ENCODE measurements at regions not wholly inside any gene's neighbourhood (a gene's known extent, or its start where the extent isn't known, plus 50 kb on each side); places are given as distances from the start of the nearest gene placed in this dataset.

GRCh38 chr1:95733671-95734070, 499.7 kb downstream of the RWDD3 start:
- no peaks in the 10 kb centered on the region for H3K9me3 ChIP-seq (ENCODE audit: severe bottlenecking)
- no peak for TF ChIP-seq CTCF (IDR thresholded peaks at IDR 0.05; ENCODE audit: poor library complexity, severe bottlenecking)
- peaks cover 17% of the 10 kb centered on the region for H3K4me1 ChIP-seq (ENCODE audit: insufficient read depth, poor library complexity, severe bottlenecking)
- DNase-seq (ENCODE audit: low spot score) (no peak), ATAC-seq (ENCODE audit: low read depth) (no peak)
- H3K27me3 ChIP-seq (ENCODE audit: insufficient read depth, poor library complexity, severe bottlenecking): no peaks in the 10 kb centered on the region
- no peak overlapping the region for H3K27ac ChIP-seq (ENCODE audit: poor library complexity, severe bottlenecking)
- no peaks in the 10 kb centered on the region for H3K36me3 ChIP-seq (ENCODE audit: low read depth)
- H3K4me3 ChIP-seq (ENCODE audit: severe bottlenecking): no peak overlapping the region

GRCh38 chr1:95734560-95734959, 500.6 kb downstream of the RWDD3 start:
- Histone ChIP-seq H3K4me1 (ENCODE audit: insufficient read depth, poor library complexity, severe bottlenecking) (peaks cover 17% of the 10 kb centered on the region), H3K27ac (ENCODE audit: poor library complexity, severe bottlenecking) (no peak overlapping the region), H3K27me3 (ENCODE audit: insufficient read depth, poor library complexity, severe bottlenecking) (no peaks in the 10 kb centered on the region), H3K9me3 (ENCODE audit: severe bottlenecking) (no peaks in the 10 kb centered on the region), H3K4me3 (ENCODE audit: severe bottlenecking) (no peak overlapping the region), H3K36me3 (ENCODE audit: low read depth) (no peaks in the 10 kb centered on the region)
- DNase-seq (ENCODE audit: low spot score) (no peak), ATAC-seq (ENCODE audit: low read depth) (no peak)
- no peak for TF ChIP-seq CTCF (IDR thresholded peaks at IDR 0.05; ENCODE audit: poor library complexity, severe bottlenecking)

GRCh38 chr1:95742591-95743089, 508.6 kb downstream of the RWDD3 start:
- H3K27ac ChIP-seq (ENCODE audit: poor library complexity, severe bottlenecking): peak overlapping the region; percentile 62
- H3K4me3 ChIP-seq (ENCODE audit: severe bottlenecking): no peak overlapping the region
- H3K36me3 ChIP-seq (ENCODE audit: low read depth): no peaks in the 10 kb centered on the region
- no peaks in the 10 kb centered on the region for H3K27me3 ChIP-seq (ENCODE audit: insufficient read depth, poor library complexity, severe bottlenecking)
- DNase-seq (ENCODE audit: low spot score): peak; percentile 85
- no peaks in the 10 kb centered on the region for H3K9me3 ChIP-seq (ENCODE audit: severe bottlenecking)
- peak; percentile 94 for ATAC-seq (ENCODE audit: low read depth)
- no peak for TF ChIP-seq CTCF (IDR thresholded peaks at IDR 0.05; ENCODE audit: poor library complexity, severe bottlenecking)
- H3K4me1 ChIP-seq (ENCODE audit: insufficient read depth, poor library complexity, severe bottlenecking): peaks cover 10% of the 10 kb centered on the region

DNA sequence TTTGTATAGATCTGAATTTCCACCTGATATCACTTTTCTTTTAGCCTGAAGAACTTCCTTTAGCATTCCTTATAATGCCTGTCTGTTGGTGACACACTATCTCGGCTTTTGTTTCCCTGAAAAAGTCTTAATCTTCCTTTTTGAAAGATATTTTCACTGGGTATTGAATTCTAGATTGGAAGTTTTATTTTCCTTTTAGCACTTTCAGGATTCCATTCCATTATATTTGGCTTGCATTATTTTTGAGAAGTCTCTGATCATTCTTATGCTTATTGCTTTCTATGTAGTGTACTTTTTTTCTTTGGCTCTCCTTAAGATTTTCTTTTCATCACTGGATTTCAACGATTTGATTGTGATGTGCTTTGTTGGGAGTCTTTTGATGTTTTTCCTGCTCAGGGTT, 510.7 kb downstream of the RWDD3 start:
- H3K4me1 ChIP-seq (ENCODE audit: insufficient read depth, poor library complexity, severe bottlenecking): peaks cover 10% of the 10 kb centered on the region
- H3K36me3 ChIP-seq (ENCODE audit: low read depth): no peaks in the 10 kb centered on the region
- DNase-seq (ENCODE audit: low spot score) (no peak), ATAC-seq (ENCODE audit: low read depth) (no peak)
- H3K4me3 ChIP-seq (ENCODE audit: severe bottlenecking): no peak overlapping the region
- no peaks in the 10 kb centered on the region for H3K9me3 ChIP-seq (ENCODE audit: severe bottlenecking)
- H3K27ac ChIP-seq (ENCODE audit: poor library complexity, severe bottlenecking): no peak overlapping the region
- no peaks in the 10 kb centered on the region for H3K27me3 ChIP-seq (ENCODE audit: insufficient read depth, poor library complexity, severe bottlenecking)
- no peak for TF ChIP-seq CTCF (IDR thresholded peaks at IDR 0.05; ENCODE audit: poor library complexity, severe bottlenecking)

DNA sequence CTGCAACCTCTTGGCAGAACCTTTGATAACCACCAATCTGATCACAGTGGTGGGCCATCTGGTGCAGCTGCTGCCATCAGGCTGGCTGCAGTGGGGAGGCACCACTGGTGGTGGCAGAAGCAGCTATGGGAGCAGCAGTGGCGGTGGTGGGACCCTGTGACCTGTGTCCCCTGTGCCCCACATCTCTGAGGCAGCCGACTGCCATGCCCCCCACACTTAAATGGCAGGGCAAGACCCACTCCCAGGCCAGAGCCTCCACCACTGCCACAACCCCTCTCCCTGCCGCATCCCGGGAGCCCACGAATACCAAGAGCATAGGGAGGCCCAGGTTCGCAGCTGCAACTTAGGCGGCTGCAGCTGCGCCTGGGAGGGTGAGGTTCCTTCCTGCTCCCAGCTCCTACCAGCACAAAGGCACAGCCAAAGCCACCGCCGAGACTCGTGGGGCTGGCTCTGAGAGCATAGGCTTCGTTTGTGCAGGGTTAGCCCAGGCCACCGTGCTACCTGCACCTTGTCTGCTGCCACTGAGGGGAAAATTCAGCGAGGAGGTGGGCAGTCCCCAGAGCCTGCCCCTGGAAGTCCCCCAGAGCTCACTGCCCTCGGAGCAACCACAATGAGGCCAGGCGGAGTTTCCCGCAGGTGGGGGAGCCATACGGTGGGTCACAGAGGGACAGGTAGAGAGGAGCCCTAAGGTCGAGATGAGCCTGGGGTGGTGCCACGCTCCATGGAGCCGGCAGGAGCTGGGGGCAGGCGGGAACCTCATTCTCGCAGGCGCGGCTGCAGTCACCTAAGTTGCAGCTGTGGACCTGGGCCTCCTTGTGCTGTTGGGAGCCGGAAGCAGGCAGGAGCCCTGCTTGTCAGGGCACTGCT, 518.7 kb downstream of the RWDD3 start:
- no peak for ATAC-seq (ENCODE audit: low read depth)
- no peak for DNase-seq (ENCODE audit: low spot score)
- Histone ChIP-seq H3K9me3 (ENCODE audit: severe bottlenecking) (no peaks in the 10 kb centered on the region), H3K4me1 (ENCODE audit: insufficient read depth, poor library complexity, severe bottlenecking) (no peaks in the 10 kb centered on the region), H3K27ac (ENCODE audit: poor library complexity, severe bottlenecking) (no peak overlapping the region), H3K27me3 (ENCODE audit: insufficient read depth, poor library complexity, severe bottlenecking) (no peaks in the 10 kb centered on the region), H3K4me3 (ENCODE audit: severe bottlenecking) (no peak overlapping the region), H3K36me3 (ENCODE audit: low read depth) (no peaks in the 10 kb centered on the region)
- no peak for TF ChIP-seq CTCF (IDR thresholded peaks at IDR 0.05; ENCODE audit: poor library complexity, severe bottlenecking)
